ENCODE measurements at regions not wholly inside any gene's neighbourhood (a gene's known extent, or its start where the extent isn't known, plus 50 kb on each side); places are given as distances from the start of the nearest gene placed in this dataset.

- DNase-seq (ENCODE audit: low read depth), result no peak
Observed at GRCh38 chr5:61823781-61824180, 482.2 kb upstream of the KIF2A start.

DNA sequence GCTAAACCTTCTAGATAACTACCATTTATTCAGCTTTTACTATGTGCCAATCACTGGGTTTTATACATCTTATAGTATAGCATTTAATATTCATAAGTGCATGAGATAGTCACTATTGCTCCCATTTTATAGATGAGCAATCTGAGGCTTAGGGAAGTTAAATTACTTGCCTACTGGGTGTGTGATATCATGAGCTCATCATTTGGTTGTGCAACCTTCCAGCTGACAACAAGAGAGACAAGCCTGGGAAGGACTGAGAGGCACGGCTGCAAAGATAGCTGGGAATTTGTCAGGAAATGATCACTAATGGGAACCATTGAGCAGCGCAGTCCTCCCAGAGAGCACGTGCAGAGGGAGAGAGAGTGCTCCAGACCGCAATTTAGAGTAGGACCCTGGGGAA, 481.6 kb upstream of the KIF2A start:
- no peak for DNase-seq (ENCODE audit: low read depth)

- no peak for DNase-seq (ENCODE audit: low read depth)
Observed at GRCh38 chr5:61827445-61827975, 478.5 kb upstream of the KIF2A start.

- no peak for DNase-seq (ENCODE audit: low read depth)
Observed at GRCh38 chr5:61828856-61829255, 477.1 kb upstream of the KIF2A start.

DNA sequence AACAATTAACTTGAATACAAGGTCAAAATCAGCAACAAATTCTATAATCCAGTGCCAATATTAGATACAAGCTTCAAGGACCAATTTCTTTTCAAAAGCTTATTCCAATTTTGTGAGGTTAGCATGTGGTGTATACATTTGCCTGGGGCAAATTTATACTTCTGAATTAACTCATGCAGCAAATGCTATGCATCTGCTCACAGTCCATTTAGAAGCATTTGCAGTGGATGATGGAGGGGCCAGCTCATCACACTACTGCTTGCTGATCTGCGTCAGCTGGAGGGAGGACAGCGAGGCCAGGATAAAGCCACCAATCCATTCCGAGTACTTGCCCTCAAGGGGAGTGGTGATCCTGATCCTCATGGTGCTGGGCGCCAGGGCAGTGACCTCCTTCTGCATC, 474.3 kb upstream of the KIF2A start:
- DNase-seq (ENCODE audit: low read depth), result no peak

GRCh38 chr5:61837788-61838187, 468.2 kb upstream of the KIF2A start:
- DNase-seq (ENCODE audit: low read depth), result no peak

DNA sequence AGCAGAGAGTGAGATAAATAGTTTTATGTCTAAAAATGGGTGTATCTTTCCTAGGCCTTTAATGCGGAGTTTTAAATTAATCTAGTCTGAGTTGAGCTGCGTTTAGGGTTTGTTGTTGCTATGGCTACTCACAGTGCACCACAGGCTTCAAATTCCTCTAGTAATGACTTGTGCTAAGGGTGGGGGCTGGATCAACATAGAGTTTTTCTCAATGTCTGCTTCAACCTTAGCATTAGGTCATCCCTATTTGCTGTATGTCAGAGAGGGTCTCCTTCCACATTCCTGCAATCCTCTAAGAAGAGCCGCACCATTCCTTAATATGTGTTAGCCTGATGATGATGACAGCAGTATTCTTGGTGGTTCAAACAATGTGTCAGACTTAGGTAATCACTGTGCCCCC, 465.6 kb upstream of the KIF2A start:
- DNase-seq (ENCODE audit: low read depth), result no peak

DNA sequence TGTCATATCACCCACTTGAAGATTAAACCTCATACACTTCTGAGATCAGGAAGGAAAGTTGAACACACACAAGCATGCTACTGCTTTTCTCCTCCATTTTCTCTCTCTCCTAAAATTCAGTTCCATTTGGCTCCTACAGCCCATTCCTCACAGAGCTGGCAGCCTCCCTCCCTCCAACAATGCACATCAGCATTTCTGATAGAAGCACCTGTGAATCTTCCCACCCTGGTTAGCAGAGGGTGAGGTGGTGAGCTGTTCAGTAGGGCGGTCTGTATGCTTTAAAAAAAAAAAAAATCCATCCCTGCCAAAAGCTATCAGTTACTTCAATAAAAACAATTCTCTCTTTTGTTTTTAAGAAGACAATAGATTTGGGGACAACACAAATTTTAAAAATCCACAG, 463.2 kb upstream of the KIF2A start:
- DNase-seq (ENCODE audit: low read depth), result no peak

DNA sequence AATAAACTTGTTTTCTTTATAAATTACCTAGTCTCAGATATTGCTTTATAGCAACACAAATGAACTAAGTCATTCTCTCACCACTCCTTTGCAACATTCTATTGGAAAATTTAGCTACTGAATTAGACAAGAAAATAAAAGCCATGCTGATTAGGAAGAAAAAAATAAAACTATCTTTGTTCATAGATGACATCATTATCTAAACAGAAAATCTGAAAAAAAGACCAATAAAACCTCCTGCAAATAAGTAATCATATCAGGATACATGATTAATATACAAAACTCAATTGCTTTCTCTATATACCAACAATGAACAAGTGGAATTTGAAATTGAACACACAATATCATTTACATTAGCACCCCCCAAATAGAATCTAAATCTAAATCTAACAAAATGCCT, 455.3 kb upstream of the KIF2A start:
- no peak for DNase-seq (ENCODE audit: low read depth)

DNA sequence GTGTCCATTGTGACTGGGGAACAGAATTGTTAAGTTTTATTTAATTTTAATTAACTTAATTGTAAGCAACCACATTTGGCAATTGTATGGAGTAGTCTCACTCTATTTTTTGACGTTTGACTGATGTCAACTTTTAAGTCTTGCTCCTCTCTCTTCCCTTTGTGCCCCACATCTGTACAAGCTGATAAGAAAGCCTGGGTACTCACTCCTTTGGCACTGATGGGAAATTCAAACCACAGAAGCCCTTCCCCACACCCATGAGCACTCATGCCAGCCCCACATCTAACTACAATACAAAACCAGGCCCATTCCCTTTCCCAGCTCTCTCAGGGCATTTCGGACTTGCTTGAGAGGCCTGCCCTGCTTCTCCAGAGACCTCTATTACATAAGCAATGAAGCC, 451.5 kb upstream of the KIF2A start:
- DNase-seq (ENCODE audit: low read depth), result no peak

GRCh38 chr5:61860978-61861377, 445.0 kb upstream of the KIF2A start:
- no peak for DNase-seq (ENCODE audit: low read depth)

DNA sequence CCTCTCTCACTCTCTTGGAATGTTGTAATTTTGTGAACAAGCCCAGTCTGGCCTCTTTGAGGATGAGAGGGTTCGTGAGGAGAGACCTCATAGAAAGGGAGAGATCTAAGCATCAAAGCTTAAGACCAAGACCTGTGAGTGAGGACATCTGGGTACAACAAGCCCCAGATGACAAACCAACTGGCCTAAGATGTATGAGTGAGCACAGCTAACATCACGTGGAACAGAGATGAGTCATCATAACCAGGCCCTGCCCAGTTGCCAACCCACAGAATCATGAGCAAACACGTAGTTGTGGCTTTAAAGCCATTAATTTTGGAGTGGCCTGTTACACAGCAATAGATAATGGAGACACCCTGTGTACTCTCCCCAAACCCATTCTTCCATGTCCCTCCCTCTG, 439.1 kb upstream of the KIF2A start:
- peak; percentile 71 for DNase-seq (ENCODE audit: low read depth)

DNA sequence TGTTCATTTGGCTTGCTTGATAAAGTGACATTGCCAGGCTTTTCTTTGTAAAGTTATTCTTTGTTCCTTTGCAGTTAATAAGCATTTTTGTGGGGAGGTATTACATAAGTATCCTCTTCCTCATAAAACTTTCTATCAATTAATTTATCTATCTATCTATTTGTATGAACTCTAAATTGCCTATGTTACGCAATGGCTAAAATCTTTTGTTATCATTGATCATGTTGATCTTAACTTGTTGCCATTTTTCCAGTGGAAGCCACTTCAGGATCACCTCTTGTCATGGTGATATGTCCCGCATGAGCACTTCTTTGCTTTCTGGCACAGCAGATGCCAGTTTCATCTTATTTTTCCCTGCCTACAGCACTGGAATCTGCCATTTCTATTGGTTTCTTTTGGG, 436.7 kb upstream of the KIF2A start:
- DNase-seq (ENCODE audit: low read depth), result no peak

GRCh38 chr5:61878471-61878870, 427.5 kb upstream of the KIF2A start:
- no peak for DNase-seq (ENCODE audit: low read depth)

GRCh38 chr5:61881821-61882487, 424.1 kb upstream of the KIF2A start:
- peak; percentile 54 for DNase-seq (ENCODE audit: low read depth)

- no peak for DNase-seq (ENCODE audit: low read depth)
Observed at GRCh38 chr5:61882901-61883500, 423.0 kb upstream of the KIF2A start.

DNA sequence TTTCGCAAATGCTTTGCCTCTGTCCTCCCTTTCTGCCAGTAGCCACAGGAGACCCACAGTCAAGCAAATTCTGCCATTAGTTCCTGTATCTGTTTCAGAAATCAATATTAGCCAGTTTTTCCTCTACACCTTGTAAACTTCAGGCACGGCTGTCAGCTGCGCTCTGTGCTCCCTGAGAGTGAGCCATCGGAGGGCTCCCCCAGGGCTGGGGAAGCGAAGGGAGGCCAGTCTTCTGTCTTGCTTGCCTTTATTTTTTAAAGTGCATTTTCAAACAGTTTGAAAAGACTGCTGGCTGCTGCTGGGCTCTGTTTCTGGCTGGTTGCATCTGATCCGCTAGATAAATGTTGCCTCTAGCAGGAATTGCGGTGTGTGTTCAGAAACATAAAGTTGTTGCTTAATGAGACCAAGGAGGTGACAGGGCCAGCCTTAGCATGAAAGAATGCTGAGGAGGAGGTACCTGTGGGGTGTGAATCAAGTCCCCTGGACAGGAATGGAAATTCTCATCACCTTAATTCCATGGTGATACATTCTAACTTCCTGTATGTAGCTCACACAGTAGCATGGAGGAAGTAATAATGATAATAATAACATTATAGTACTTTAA, 421.7 kb upstream of the KIF2A start:
- no peak for DNase-seq (ENCODE audit: low read depth)

- no peak for DNase-seq (ENCODE audit: low read depth)
Observed at GRCh38 chr5:61886214-61886613, 419.8 kb upstream of the KIF2A start.

GRCh38 chr5:61887271-61887670, 418.7 kb upstream of the KIF2A start:
- no peak for DNase-seq (ENCODE audit: low read depth)

GRCh38 chr5:61894046-61894445, 412.0 kb upstream of the KIF2A start:
- no peak for DNase-seq (ENCODE audit: low read depth)

GRCh38 chr5:61896811-61897210, 409.2 kb upstream of the KIF2A start:
- DNase-seq (ENCODE audit: low read depth), result no peak

DNA sequence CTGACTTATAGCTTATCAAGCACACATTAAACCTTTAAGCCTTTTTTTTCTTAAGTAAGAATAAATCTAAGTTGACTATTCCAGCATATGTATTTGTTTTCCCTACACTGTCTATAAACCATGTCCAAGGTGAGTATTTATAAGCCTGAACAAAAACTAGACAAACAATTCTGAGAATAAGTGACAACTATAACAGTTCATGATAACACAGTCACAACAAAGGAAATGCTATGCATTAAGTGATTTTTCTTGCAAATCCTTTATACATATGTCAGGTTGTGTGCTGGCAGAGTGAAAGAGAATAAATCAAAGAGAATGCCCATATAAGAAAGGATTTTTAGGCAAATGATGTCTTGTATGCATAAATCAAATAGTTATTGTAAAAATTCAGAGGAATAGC, 408.8 kb upstream of the KIF2A start:
- no peak for DNase-seq (ENCODE audit: low read depth)

GRCh38 chr5:61901997-61902396, 404.0 kb upstream of the KIF2A start:
- DNase-seq (ENCODE audit: low read depth), result no peak

- no peak for DNase-seq (ENCODE audit: low read depth)
Observed at GRCh38 chr5:61904730-61905129, 401.3 kb upstream of the KIF2A start.

Measured in stromal cell of bone marrow (primary cell).